Upper lobe of right lung (tissue), 1 donor: ENCODE measurements at regions not wholly inside any gene's neighbourhood (a gene's known extent, or its start where the extent isn't known, plus 50 kb on each side); places are given as distances from the start of the nearest gene placed in this dataset.

Source experiments
- ATAC-seq: fragments of 200-7000 bp; cut with Tn5 transposase; one replicate; pipeline ENCODE4 v1.9.1; 2020; ENCODE audit warnings: mild to moderate bottlenecking, moderate library complexity
- DNase-seq: peaks from one replicate; pipeline ENCODE4 v3.0.0-alpha.2; 2020
- H3K27ac ChIP-seq: fragments of 200-600 bp; one replicate; pipeline ENCODE4 v1.8.0; 2022
- H3K27me3 ChIP-seq: fragments of 200-600 bp; one replicate; pipeline ENCODE4 v1.8.0; 2022; ENCODE audit warnings: mild to moderate bottlenecking
- H3K36me3 ChIP-seq: fragments of 200-600 bp; one replicate; pipeline ENCODE4 v1.8.0; 2022
- H3K4me1 ChIP-seq: fragments of 200-600 bp; one replicate; pipeline ENCODE4 v1.8.0; 2022
- H3K4me3 ChIP-seq: fragments of 200-600 bp; one replicate; pipeline ENCODE4 v1.8.0; 2022; ENCODE audit warnings: mild to moderate bottlenecking
- H3K9me3 ChIP-seq: fragments of 200-600 bp; one replicate; pipeline ENCODE4 v1.8.0; 2022
- intact Hi-C: fragments of 100-400 bp; cut with DNase I; formaldehyde crosslinking; loops from one replicate; pipeline ENCODE4 v1.11.0; 2022
- TF ChIP-seq, protein P1 (sequence below): fragments of 200-600 bp; IDR thresholded peaks from one replicate; pipeline ENCODE4 v1.8.0; 2022; ENCODE audit warnings: antibody characterized with exemption
- donor health status: DM: no; HTN: yes; CAD: no; lungs with severe emphysema.

DNA sequence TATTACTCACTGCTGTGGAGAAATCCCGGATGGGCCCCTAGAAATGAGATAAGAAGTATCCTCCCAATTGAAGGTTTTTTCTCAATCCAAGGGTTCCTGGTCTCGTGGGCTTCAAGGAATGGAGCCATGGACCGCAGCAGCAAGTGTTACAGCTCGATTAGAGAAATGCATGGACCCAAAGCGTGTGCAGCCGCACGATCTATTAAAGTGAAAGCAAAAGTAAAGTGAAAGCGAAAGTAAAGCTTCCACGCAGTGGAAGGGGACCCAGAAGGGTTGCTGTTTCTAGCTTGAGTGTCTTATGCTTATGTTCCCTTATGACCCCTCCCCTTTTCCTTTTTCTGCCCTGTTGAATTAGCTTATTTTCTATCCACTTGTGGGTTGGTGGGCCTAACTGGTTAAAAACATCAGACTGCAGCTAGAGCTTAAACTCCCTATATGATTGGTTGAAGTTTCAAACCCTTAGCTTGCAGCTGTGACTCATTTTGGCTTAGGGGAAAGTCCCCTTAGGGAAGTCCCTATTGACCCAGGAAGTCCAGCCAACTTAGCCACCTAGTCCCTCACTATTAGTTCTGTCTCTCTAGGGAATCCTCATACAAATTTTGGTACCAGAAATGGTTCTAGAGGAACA lies 1111.8 kb downstream of the TAF11L14 start:
- intact Hi-C loops: no loop called here
- TF ChIP-seq, protein P1, sequence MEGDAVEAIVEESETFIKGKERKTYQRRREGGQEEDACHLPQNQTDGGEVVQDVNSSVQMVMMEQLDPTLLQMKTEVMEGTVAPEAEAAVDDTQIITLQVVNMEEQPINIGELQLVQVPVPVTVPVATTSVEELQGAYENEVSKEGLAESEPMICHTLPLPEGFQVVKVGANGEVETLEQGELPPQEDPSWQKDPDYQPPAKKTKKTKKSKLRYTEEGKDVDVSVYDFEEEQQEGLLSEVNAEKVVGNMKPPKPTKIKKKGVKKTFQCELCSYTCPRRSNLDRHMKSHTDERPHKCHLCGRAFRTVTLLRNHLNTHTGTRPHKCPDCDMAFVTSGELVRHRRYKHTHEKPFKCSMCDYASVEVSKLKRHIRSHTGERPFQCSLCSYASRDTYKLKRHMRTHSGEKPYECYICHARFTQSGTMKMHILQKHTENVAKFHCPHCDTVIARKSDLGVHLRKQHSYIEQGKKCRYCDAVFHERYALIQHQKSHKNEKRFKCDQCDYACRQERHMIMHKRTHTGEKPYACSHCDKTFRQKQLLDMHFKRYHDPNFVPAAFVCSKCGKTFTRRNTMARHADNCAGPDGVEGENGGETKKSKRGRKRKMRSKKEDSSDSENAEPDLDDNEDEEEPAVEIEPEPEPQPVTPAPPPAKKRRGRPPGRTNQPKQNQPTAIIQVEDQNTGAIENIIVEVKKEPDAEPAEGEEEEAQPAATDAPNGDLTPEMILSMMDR: no peak
- Histone ChIP-seq H3K4me1 (no peaks in the 10 kb centered on the region), H3K27me3 (no peaks in the 10 kb centered on the region), H3K9me3 (no peaks in the 10 kb centered on the region), H3K27ac (peak overlapping the region; percentile 80), H3K4me3 (peak overlapping the region; percentile 50), H3K36me3 (no peaks in the 10 kb centered on the region)
- ATAC-seq (peak; percentile 76), DNase-seq (no peak)

DNA sequence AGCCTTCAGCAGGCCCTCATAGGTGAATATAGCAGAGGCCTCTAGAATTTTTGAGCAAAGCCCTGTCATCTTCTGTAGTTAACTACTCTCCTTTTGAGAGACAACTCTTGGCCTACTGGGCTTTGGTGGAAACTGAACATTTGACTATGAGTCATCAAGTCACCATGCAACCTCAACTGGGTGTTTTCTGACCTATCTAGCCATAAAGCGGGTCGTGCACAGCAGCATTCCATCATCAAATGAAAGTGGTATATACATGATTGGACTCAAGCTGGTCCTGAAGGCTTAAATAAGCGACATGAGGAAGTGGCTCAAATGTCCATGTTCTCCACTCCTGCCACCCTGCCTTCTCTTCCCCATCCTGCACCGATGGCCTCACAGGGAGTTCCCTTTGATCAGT lies 1115.5 kb downstream of the TAF11L14 start:
- intact Hi-C loops: no loop called here
- Histone ChIP-seq H3K27ac (no peak overlapping the region), H3K27me3 (no peaks in the 10 kb centered on the region), H3K36me3 (no peaks in the 10 kb centered on the region), H3K4me3 (no peak overlapping the region), H3K4me1 (no peaks in the 10 kb centered on the region), H3K9me3 (no peaks in the 10 kb centered on the region)
- no peak for DNase-seq
- TF ChIP-seq, protein P1: no peak
- ATAC-seq: no peak

DNA sequence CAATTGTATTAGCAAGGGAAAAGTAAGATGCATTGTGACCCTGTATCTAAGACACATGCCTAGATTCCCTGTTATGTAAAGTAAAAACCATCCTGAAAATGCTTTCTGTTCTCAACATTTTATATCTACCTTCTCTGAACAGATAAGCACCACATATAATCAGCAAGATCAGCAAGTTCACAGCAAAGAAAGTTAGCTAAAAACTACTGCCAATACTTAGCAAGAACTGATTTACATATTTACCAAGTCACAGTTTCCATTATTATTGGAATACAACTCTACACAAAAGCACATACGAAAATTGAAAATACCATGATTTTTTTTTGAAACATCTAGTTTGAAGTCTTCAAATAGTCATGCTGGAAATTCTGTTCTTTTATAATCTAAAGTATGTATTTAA lies 1118.1 kb downstream of the TAF11L14 start:
- Histone ChIP-seq H3K4me3 (no peak overlapping the region), H3K36me3 (no peaks in the 10 kb centered on the region), H3K4me1 (no peaks in the 10 kb centered on the region), H3K27ac (no peak overlapping the region), H3K27me3 (no peaks in the 10 kb centered on the region), H3K9me3 (no peaks in the 10 kb centered on the region)
- ATAC-seq: no peak
- no peak for DNase-seq
- TF ChIP-seq, protein P1: no peak
- intact Hi-C loops: no loop called here

DNA sequence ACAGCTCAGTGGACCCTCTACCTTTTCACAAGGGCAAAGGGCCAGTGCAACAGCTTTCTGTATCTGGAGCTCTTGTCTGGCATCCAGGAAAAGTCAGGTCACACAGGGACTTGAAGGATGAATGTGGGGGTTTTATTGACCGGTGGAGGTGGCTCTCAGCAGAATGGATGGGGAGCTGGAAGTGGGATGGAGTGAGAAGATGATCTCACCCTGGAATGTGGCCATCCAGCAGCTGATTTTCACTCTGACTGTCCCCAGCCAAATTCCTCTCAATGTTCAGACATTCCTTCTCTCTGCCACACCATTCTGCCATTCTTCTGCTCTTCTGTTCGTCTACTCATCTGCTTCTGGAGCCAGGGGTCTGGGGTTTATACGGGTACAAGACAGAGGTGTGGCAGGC lies 1119.9 kb downstream of the TAF11L14 start:
- Histone ChIP-seq H3K27ac (no peak overlapping the region), H3K4me1 (no peaks in the 10 kb centered on the region), H3K27me3 (no peaks in the 10 kb centered on the region), H3K9me3 (no peaks in the 10 kb centered on the region), H3K4me3 (no peak overlapping the region), H3K36me3 (no peaks in the 10 kb centered on the region)
- intact Hi-C loops: no loop called here
- ATAC-seq (no peak), DNase-seq (no peak)
- TF ChIP-seq, protein P1: no peak

DNA sequence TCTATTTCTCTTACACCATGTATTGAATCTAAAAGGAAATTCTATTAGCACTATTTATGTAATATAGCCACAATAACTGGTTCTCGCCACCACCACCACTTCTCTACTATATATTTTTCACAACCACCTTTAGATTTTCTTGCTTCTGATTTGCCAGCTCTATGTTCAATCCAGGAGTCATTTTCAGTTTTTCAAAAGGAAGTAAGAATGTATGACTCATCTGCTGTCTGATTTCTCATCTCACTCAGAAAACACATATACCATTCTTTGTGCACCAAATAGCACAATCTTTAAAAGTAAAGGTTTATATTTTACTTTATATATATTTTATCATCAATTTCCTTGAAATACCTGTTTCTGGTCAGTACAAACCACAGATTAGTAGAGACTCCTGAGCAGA lies 1127.5 kb downstream of the TAF11L14 start:
- Histone ChIP-seq H3K4me3 (no peak overlapping the region), H3K4me1 (no peaks in the 10 kb centered on the region), H3K9me3 (no peaks in the 10 kb centered on the region), H3K36me3 (no peaks in the 10 kb centered on the region), H3K27ac (no peak overlapping the region), H3K27me3 (no peaks in the 10 kb centered on the region)
- no peak for DNase-seq
- intact Hi-C loops: no loop called here
- ATAC-seq: no peak
- TF ChIP-seq, protein P1: no peak

DNA sequence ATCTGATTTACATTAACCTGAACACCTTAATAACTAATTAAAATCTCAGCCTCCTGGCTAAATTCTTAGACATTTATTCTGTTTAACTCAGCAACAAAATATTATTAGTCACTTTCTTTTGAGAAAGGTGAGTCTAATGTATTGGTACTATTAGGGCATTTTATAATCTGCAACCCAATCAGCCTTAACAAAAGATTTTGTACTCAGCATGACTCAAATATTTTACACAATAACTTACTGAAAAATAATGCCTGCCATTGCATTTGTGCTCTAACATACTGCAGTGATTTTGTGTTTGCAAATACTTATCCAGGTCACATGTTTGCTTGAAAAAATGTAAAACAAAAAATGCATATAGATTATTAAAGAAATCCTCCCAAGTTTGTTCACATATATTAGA lies 1129.9 kb downstream of the TAF11L14 start:
- intact Hi-C loops: no loop called here
- H3K4me3 ChIP-seq: no peak overlapping the region
- TF ChIP-seq, protein P1: no peak
- no peaks in the 10 kb centered on the region for H3K27me3 ChIP-seq
- H3K9me3 ChIP-seq: no peaks in the 10 kb centered on the region
- no peak for ATAC-seq
- H3K27ac ChIP-seq: no peak overlapping the region
- DNase-seq: no peak
- H3K4me1 ChIP-seq: no peaks in the 10 kb centered on the region
- H3K36me3 ChIP-seq: no peaks in the 10 kb centered on the region
